NCI-H146 treated with DMSO at 0.1 percent for 48 hours (cell line): ENCODE measurements at regions not wholly inside any gene's neighbourhood (a gene's known extent, or its start where the extent isn't known, plus 50 kb on each side); places are given as distances from the start of the nearest gene placed in this dataset.

Experiments used
- DNase-seq: peaks from one replicate; lab custom pipeline; 2025; ENCODE audit not compliant: unreplicated experiment; lab: John Stamatoyannopoulos, UW

DNA sequence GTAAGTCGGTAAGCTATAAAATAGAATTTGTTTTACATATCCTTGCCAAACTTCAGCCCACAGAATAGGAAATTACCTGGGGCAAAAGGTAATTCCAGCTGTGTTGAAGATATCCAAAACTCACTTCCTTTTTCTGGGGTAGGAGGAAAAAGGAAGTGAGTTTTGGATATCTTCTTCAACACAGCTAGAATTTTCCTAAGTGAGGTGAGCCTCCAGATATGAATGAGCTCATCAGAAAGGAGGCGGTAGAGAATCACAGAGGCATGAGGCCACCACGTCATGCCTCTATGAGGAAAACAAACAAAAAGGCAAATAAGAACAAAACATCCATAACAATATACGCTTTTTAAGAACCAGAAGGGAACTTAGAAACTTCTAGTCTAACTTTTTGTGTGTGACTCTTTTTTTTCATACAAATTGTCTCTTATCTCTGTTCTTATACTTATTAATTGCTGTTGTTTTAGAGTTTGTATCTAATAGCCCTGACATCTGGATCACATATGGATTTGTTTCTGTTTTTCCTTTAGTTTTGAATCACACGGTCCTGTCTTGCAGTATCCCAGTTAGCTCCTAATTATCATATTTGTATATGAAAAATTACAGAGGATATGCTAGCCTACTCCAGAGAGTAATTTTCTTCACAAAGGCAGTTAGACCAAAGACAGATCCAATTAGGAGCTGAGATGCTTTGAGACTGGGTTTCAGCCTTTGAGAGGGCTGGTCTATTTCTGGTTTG is 104.5 kb downstream of the RBM43 start:
- DNase-seq, result no peak

- no peak for DNase-seq
Measured at GRCh38 chr2:151156431-151156830, 105.2 kb downstream of the RBM43 start.

DNA sequence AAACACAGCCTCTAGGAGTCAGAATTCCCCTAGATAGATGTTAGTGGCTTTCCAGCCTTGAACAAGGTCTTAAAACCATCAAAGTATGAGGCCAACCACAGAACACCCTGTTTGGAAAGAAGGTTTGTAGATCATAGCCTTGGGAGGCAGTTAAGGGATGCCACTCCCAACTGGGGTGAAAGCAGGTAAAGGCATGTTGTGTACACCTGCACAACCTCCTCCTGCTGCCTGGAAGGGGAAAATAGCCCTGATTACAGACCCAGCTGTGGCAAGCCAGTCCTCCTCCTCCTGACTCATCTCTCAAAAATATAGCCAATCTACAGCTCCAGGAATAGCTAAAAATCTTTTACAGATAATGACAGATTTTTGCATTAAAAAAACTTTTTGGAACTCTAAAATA is 108.1 kb downstream of the RBM43 start:
- no peak for DNase-seq

GRCh38 chr2:151150331-151151320 is 111.0 kb downstream of the RBM43 start:
- DNase-seq, result peak; percentile 2

- no peak for DNase-seq
Measured at GRCh38 chr2:151138507-151138906, 123.2 kb downstream of the RBM43 start.

DNA sequence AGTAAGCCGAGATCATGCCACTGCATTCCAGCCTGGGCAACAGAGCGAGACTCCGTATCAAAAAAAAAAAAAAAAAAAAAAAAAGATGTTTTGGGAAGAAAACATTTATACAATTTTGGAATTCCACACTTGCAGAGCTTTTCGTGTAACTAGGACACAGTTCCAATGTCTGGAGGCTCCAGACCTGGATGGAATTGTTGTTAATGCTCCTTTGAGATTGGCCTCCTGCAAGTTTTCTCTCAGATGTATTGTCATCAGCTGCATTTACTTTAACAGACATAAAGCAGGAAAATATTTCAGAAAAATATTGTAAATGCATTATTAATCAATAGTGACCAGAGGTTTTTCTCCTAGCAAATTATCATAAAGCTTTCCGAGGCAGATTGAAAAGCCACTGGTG is 124.1 kb downstream of the RBM43 start:
- DNase-seq, result no peak

DNA sequence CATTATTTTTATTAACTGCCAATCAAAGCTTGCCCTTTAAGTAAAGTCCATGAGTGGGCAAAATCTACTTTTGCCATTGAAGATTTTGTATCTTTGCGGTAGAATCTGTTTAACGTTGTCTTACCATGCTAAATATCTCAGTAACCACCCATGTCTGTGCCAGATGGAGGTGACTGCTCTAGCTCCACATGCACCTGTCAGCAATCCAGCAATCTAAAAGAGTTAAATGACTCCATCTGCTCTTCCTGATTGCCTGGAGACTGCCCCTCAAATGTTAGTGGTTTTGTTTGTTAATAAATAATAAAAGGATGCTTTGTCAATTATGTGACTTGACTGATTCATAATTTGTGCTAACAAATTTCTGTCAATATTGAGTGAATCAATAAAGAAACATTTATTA is 141.7 kb downstream of the RBM43 start:
- DNase-seq, result no peak

DNA sequence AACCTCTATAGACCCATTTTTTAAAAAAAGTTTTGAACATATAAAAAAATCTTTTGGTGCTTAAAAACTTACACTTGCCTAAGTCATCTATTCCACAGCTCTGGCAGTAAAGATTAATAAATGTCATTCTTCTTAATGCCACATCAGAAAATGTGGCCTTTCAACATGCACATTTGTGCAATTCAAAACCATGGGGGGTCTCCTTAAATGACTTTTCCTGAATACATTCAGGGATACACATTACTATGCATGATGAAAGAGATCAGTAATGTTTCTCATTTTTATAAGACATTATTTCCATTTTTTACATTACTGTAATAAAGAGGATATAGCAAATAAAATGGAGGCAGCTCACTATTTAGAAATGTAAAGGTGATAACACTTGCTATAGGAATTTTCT is 142.3 kb downstream of the RBM43 start:
- no peak for DNase-seq

DNA sequence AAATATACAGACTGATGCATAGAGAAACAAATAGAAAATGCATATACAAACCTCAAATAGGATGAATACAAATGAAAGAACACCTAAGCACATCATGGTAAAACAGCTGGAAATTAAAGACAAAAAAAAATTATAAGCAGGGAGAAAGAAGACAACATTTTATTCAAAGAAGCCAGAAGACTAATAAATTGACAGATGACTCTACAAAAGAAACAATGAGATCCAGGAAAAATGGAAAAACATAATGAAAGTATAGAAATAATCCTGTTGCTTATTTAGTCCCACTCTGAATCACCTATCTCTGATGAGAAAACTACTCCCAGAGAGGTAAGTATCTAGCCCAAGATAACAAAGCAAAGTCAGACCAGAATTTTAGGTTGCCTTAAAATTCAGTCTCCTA is 143.4 kb downstream of the RBM43 start:
- DNase-seq, result no peak

GRCh38 chr2:151114874-151115273 is 146.8 kb downstream of the RBM43 start:
- DNase-seq, result no peak

- no peak for DNase-seq
Measured at GRCh38 chr2:151113318-151113717, 148.3 kb downstream of the RBM43 start.

DNA sequence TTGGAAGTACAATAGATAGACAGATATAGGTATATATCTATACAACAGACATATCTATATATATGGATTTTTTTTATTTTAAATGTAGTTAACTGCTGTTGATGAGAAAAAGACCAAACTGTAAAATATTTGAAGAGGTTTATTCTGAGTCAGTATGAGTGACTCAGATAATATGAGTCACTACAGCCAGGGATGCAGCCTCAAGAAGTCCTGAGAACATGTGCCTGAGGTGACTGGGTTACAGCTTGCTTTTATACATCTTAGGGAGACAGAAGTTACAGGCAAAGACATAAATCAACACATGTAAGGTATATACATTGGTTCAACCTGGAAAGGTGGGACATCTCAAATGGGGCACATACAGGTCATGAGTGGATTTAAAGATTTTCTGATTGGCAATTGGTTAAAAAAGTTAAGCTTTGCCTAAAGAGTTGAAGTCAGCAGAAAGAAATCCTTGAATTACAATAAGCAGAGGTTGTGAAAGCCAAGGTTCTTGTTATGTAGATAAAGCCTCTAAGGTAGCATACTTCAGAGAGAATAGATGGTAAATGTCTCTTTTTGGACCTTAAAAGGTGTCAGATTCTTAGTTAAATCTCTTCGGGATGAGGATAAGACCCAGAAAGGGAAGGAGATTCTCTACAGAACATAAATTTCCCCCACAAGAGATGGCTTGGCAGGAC is 149.9 kb downstream of the RBM43 start:
- no peak for DNase-seq

DNA sequence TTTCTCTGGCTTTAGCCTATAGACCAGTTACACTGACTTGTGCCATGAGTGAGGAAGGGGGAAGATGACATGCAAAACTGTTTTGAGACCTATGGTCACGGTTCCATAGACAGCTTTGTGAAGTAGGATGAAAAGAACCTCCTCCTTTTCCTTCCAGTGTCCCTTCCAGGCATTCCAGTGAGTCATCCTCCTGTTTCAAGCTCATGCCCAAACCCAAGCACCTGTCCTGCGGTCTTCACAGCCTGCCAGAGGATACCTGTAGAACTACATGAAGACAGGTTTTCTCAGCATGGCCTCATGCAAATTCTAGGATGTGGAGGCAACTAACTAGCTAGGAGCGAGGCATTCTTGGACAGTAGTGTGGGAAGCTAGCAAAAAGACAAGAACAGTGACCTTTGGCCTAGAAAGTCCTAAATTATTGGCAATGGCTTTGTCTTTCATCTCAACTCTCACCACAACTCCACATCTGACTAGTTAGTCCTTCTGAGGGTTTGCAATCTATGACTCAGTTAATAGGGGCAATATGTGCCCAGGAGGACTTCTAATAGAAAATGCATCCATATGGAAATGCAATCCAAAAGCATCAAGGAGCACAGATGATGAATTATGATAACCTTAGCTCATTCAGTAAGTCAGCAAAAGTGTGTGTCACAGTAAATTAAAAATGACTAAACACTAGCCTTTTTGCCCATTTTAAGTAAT is 154.7 kb downstream of the RBM43 start:
- no peak for DNase-seq

DNA sequence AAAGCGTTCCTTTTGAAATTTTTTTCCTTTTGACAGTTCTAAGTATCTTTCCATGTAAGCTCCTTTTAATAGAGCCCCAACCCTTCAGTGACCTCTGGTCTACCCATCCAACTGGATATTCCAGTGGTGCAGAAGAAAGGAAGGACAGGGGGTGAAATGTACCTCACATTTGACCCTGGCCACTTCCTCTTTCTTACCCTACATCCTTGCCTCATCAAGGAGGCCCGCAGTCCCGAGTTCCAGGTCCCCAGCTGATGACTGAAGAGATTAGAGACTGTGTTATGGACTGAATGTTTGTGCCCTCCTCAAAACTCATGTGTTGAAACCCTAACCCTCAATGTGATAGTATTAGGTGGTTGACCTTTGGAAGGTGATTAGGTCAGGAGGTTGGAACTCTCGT is 158.1 kb downstream of the RBM43 start:
- no peak for DNase-seq

DNA sequence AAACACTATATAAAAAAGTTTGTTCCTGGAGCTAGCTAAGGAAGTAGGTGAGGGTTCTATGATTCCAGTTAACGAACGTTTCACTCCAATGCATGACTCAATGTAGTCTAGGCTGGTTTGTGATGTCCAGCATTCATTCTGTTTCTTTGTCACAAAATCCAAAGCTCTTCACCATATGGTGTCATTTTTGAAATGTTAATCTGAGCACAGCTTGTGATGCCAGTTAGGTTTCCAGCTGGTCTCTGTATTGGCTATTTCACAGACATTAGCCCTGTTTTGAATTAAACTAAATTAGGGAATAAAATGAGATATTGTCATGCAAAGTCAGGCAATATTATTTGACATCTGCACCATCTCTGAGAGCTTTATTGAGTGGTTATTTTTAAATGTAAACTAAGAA is 159.4 kb downstream of the RBM43 start:
- no peak for DNase-seq

DNA sequence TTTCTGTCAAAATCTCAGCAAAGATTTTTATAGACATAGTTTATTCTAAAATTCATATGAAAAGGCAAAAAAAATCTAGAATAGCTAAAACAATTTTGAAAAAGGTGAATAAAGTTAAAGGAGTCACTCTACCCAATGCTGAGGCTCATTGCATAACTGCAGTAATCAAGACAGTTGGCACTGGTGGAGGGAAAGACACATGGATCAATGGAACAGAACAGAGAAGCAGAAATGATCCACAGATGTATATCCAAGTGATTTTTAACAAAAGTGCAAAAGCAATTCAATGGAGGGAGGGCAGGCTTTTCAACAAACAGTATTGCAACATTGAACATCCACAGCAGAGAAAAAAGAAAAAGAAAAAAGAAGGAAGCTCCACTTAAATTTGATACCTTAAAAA is 162.8 kb downstream of the RBM43 start:
- no peak for DNase-seq

GRCh38 chr2:151097895-151098294 is 163.8 kb downstream of the RBM43 start:
- DNase-seq, result no peak

DNA sequence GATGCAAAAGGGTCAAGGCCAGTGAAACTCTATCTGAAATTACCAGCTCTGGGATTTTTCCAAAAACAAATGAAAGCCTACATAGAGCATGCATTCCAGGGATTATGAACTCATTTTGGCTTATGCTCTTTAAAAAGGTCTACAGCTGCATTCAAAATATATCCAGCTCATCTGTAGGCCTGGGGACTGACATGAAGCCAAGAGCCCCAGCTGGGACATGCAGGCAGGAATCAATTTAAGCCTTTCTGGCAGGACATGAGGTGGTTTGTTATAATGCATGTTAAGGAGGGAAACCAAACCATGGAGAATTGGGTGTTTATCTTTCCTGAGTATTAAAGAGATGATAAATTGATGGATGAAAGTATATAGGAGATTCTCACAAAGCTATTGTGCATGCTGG is 164.5 kb downstream of the RBM43 start:
- DNase-seq, result no peak

- DNase-seq, result no peak
Measured at GRCh38 chr2:151096235-151096634, 165.4 kb downstream of the RBM43 start.

DNA sequence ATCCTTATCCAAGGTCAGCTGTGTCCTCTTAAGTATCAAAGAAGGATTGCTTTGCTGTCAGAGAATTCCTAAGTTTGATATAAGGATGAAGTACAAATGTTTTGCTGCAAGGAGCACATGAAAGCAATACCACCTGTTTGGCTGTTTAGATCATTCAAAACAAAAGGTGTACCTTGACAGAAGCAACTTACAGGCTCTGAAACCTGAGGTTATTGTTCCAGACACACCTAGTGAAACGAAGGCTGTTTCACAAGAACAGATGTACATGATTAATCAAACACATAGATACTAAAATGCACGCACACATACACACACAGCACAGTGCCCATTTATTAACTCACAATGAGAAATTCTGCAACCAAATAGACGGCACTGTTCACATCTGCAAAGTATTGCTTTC is 166.2 kb downstream of the RBM43 start:
- DNase-seq, result no peak

DNA sequence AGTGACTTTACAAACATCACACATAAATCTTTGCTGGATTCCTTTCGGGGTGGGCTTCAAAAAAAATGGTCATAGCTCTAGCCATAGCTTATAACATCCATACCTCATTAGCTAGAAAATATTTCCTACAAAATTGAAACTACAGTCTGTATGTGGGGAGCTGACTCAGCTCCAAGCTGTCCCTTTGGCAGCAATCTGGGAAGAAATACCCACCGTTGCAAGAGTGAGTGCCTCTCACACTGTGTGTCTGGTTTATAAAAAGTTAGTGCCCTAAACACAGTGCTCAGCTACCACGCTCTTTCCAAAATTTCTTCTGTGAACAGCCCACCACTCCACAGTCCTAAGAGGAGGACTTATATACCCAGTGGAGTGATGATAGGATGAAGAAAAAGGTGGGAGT is 170.1 kb downstream of the RBM43 start:
- DNase-seq, result no peak
